Peyer's patch (tissue), 4 donors: ENCODE measurements at regions not wholly inside any gene's neighbourhood (a gene's known extent, or its start where the extent isn't known, plus 50 kb on each side); places are given as distances from the start of the nearest gene placed in this dataset.

Source experiments
- DNase-seq, 3 donors: peaks; one replicate each; pipeline ENCODE4 v3.0.0-alpha.2; 2017 to 2019
- H3K27ac ChIP-seq, 4 donors: fragments of 200-600 bp; sonication (generic); one replicate each; pipeline ENCODE4 v1.5.1; 2016 to 2019
- H3K27me3 ChIP-seq, 2 donors: fragments of 200-600 bp; sonication (generic); one replicate each; pipeline ENCODE4 v1.5.1; 2019
- H3K36me3 ChIP-seq, 3 donors: fragments of 200-600 bp; sonication (generic); one replicate each; pipeline ENCODE4 v1.5.1; 2016 to 2019
- H3K4me1 ChIP-seq, 4 donors: fragments of 200-600 bp; sonication (generic); one replicate each; pipeline ENCODE4 v1.5.1; 2016 to 2019
- H3K4me3 ChIP-seq, 4 donors: fragments of 200-600 bp; sonication (generic); 1 replicate in 3 of 4; 2 replicates in 1 of 4; pipeline ENCODE4 v1.5.1; 2016 to 2019; ENCODE audit warnings: mild to moderate bottlenecking in 1 of 4
- H3K9me3 ChIP-seq, 4 donors: fragments of 200-600 bp; sonication (generic); one replicate each; pipeline ENCODE4 v1.5.1; 2016 to 2019; ENCODE audit warnings: mild to moderate bottlenecking in 1 of 4
- CTCF ChIP-seq, 6 experiments: fragments of 450-650 bp in 4 of 6; fragments of 200-600 bp in 2 of 6; sonication (generic) in 1 of 6; IDR thresholded peaks; one replicate each; pipeline ENCODE4 v1.5.1; 2017 to 2019; ENCODE audit warnings: antibody characterized with exemption in 6 of 6, mild to moderate bottlenecking in 3 of 6, moderate library complexity in 1 of 6
- POLR2A ChIP-seq, 2 donors: fragments of 450-650 bp; IDR thresholded peaks; one replicate each; pipeline ENCODE4 v1.5.1; 2017; ENCODE audit warnings: antibody characterized with exemption in 2 of 2, mild to moderate bottlenecking in 2 of 2, moderate library complexity in 2 of 2

- Histone ChIP-seq H3K27ac (no peak overlapping the region), H3K4me1 (no peaks in the 10 kb centered on the region), H3K9me3 (no peaks in the 10 kb centered on the region), H3K27me3 (no peaks in the 10 kb centered on the region), H3K36me3 (no peaks in the 10 kb centered on the region), H3K4me3 (no peak overlapping the region)
- no peak for TF ChIP-seq CTCF (IDR thresholded peaks at IDR 0.05)
- no peak for TF ChIP-seq POLR2A (IDR thresholded peaks at IDR 0.05)
- DNase-seq, result no peak
Observed at GRCh38 chr18:7169601-7170000, 52.0 kb upstream of the LAMA1 start.

GRCh38 chr18:7168408-7168807, 50.8 kb upstream of the LAMA1 start:
- no peak for TF ChIP-seq POLR2A (IDR thresholded peaks at IDR 0.05)
- TF ChIP-seq CTCF (IDR thresholded peaks at IDR 0.05), result no peak
- H3K27me3 ChIP-seq, result no peaks in the 10 kb centered on the region
- no peak overlapping the region for H3K27ac ChIP-seq
- H3K36me3 ChIP-seq, result no peaks in the 10 kb centered on the region
- H3K9me3 ChIP-seq, result no peaks in the 10 kb centered on the region
- H3K4me3 ChIP-seq, result no peak overlapping the region
- DNase-seq, result no peak
- no peaks in the 10 kb centered on the region for H3K4me1 ChIP-seq
